Neural progenitor cell (in vitro differentiated cells): ENCODE measurements at regions not wholly inside any gene's neighbourhood (a gene's known extent, or its start where the extent isn't known, plus 50 kb on each side); places are given as distances from the start of the nearest gene placed in this dataset.

Experiments
- DNase-seq: peaks from one replicate; pipeline ENCODE4 v3.0.0-alpha.2; 2016; ENCODE audit warnings: low spot score
- H2AFZ ChIP-seq: fragments of 200-600 bp; sonication (generic); replicated peaks from 2 replicates; pipeline ENCODE4 v1.6.1; 2016; ENCODE audit warnings: antibody characterized with exemption
- H3F3A ChIP-seq: fragments of 200-600 bp; sonication (generic); 2 replicates; pipeline ENCODE4 v1.6.1; 2016; ENCODE audit warnings: antibody characterized with exemption, low read depth
- H3K27ac ChIP-seq: fragments of 200-600 bp; sonication (generic); 2 replicates; pipeline ENCODE4 v1.5.1; 2016; ENCODE audit warnings: mild to moderate bottlenecking
- H3K27me3 ChIP-seq: fragments of 200-600 bp; sonication (generic); 2 replicates; pipeline ENCODE4 v1.6.1; 2016; ENCODE audit warnings: mild to moderate bottlenecking, moderate library complexity
- H3K36me3 ChIP-seq: fragments of 200-600 bp; sonication (generic); 2 replicates; pipeline ENCODE4 v1.5.1; 2016
- H3K4me1 ChIP-seq: fragments of 200-600 bp; sonication (generic); 2 replicates; pipeline ENCODE4 v1.6.1; 2016; ENCODE audit warnings: mixed run types
- H3K4me2 ChIP-seq: fragments of 200-600 bp; sonication (generic); 2 replicates; pipeline ENCODE4 v1.6.1; 2016
- H3K4me3 ChIP-seq: fragments of 200-600 bp; sonication (generic); 2 replicates; pipeline ENCODE4 v1.5.1; 2016
- H3K79me2 ChIP-seq: fragments of 200-600 bp; sonication (generic); 2 replicates; pipeline ENCODE4 v1.6.1; 2016; ENCODE audit warnings: low read depth
- H3K9ac ChIP-seq: fragments of 200-600 bp; sonication (generic); 2 replicates; pipeline ENCODE4 v1.6.1; 2016
- H3K9me3 ChIP-seq: fragments of 200-600 bp; sonication (generic); 2 replicates; pipeline ENCODE4 v1.5.1; 2016; ENCODE audit warnings: low read depth
- H4K20me1 ChIP-seq: fragments of 200-600 bp; sonication (generic); 2 replicates; pipeline ENCODE4 v1.6.1; 2016; ENCODE audit warnings: low read depth
- H3K27ac Mint-ChIP-seq: 3 replicates; pipeline ENCODE4 v1.8.0; 2021; ENCODE audit warnings: mixed read lengths
- H3K27me3 Mint-ChIP-seq: 2 replicates; pipeline ENCODE4 v1.8.0; 2022; ENCODE audit warnings: low read depth, mild to moderate bottlenecking, inconsistent platforms, moderate library complexity, mixed read lengths; ENCODE audit not compliant: insufficient read depth
- H3K36me3 Mint-ChIP-seq: 3 replicates; pipeline ENCODE4 v1.8.0; 2021; ENCODE audit warnings: mixed read lengths
- H3K4me1 Mint-ChIP-seq: 3 replicates; pipeline ENCODE4 v1.8.0; 2021; ENCODE audit warnings: mixed read lengths
- H3K4me3 Mint-ChIP-seq: 3 replicates; pipeline ENCODE4 v1.8.0; 2021; ENCODE audit warnings: mild to moderate bottlenecking, moderate library complexity, mixed read lengths
- H3K9me3 Mint-ChIP-seq: 3 replicates; pipeline ENCODE4 v1.8.0; 2020; ENCODE audit warnings: mixed read lengths
- EZH2 ChIP-seq: fragments of 200-600 bp; sonication (generic); IDR thresholded peaks from 2 replicates; pipeline ENCODE4 v1.6.1; 2017; ENCODE audit warnings: antibody characterized with exemption, mild to moderate bottlenecking, moderate library complexity
- EZH2phosphoT487 ChIP-seq: fragments of 200-600 bp; sonication (generic); IDR thresholded peaks from 2 replicates; pipeline ENCODE4 v1.6.1; 2017; ENCODE audit warnings: antibody characterized with exemption
- TF ChIP-seq, protein P1 (sequence below): fragments of 200-600 bp; sonication (generic); IDR thresholded peaks from 2 replicates; pipeline ENCODE4 v1.5.1; 2017; ENCODE audit warnings: antibody characterized with exemption, mild to moderate bottlenecking

DNA sequence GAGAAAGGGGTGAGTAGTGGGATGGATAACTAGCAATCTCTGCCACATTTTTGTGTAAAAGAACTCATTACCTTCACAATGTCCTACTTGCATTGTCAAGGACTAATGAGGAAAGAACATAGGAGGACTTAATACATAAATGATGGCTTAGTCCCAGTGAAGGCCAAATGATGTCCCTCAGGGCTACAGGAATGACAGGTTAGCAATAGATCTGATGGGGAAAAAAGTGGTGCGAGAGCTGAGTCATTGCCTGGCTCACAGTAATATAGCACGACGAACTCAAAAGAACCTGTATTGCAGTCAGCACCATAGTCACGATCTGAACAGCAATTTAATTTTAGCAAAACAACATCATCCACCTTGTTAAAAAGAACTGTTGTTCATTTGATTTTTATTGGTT, 70.9 kb upstream of the ARHGAP36 start:
- no peaks in the 10 kb centered on the region for H3K4me1 ChIP-seq
- H3K4me3 Mint-ChIP-seq = no peak overlapping the region
- no peak overlapping the region for H3K27ac Mint-ChIP-seq
- no peaks in the 10 kb centered on the region for H3K9me3 ChIP-seq
- peaks cover 4% of the 10 kb centered on the region for H3K4me1 Mint-ChIP-seq
- no peak for DNase-seq
- H2AFZ ChIP-seq = no peak overlapping the region
- H3K79me2 ChIP-seq = no peaks in the 10 kb centered on the region
- no peak for TF ChIP-seq EZH2phosphoT487
- TF ChIP-seq EZH2 = no peak
- TF ChIP-seq, protein P1, sequence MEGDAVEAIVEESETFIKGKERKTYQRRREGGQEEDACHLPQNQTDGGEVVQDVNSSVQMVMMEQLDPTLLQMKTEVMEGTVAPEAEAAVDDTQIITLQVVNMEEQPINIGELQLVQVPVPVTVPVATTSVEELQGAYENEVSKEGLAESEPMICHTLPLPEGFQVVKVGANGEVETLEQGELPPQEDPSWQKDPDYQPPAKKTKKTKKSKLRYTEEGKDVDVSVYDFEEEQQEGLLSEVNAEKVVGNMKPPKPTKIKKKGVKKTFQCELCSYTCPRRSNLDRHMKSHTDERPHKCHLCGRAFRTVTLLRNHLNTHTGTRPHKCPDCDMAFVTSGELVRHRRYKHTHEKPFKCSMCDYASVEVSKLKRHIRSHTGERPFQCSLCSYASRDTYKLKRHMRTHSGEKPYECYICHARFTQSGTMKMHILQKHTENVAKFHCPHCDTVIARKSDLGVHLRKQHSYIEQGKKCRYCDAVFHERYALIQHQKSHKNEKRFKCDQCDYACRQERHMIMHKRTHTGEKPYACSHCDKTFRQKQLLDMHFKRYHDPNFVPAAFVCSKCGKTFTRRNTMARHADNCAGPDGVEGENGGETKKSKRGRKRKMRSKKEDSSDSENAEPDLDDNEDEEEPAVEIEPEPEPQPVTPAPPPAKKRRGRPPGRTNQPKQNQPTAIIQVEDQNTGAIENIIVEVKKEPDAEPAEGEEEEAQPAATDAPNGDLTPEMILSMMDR = no peak
- no peaks in the 10 kb centered on the region for H3F3A ChIP-seq
- no peaks in the 10 kb centered on the region for H3K36me3 Mint-ChIP-seq
- H3K27ac ChIP-seq = no peak overlapping the region
- H3K9me3 Mint-ChIP-seq = no peaks in the 10 kb centered on the region
- H3K9ac ChIP-seq = no peak overlapping the region
- no peaks in the 10 kb centered on the region for H3K36me3 ChIP-seq
- no peak overlapping the region for H3K4me3 ChIP-seq
- no peaks in the 10 kb centered on the region for H3K27me3 ChIP-seq
- peaks cover 2% of the 10 kb centered on the region for H3K27me3 Mint-ChIP-seq
- no peak overlapping the region for H3K4me2 ChIP-seq
- no peaks in the 10 kb centered on the region for H4K20me1 ChIP-seq

- H3K27me3 ChIP-seq = no peaks in the 10 kb centered on the region
- H3F3A ChIP-seq = no peaks in the 10 kb centered on the region
- H3K9ac ChIP-seq = no peak overlapping the region
- Mint-ChIP-seq H3K4me3 (no peak overlapping the region), H3K36me3 (no peaks in the 10 kb centered on the region), H3K9me3 (no peaks in the 10 kb centered on the region), H3K27ac (no peak overlapping the region), H3K27me3 (peaks cover 6% of the 10 kb centered on the region), H3K4me1 (no peaks in the 10 kb centered on the region)
- no peak overlapping the region for H2AFZ ChIP-seq
- no peaks in the 10 kb centered on the region for H3K4me1 ChIP-seq
- no peak overlapping the region for H3K4me2 ChIP-seq
- DNase-seq = no peak
- TF ChIP-seq EZH2 (no peak), EZH2phosphoT487 (no peak)
- TF ChIP-seq, protein P1 = no peak
- no peak overlapping the region for H3K4me3 ChIP-seq
- H4K20me1 ChIP-seq = no peaks in the 10 kb centered on the region
- H3K9me3 ChIP-seq = no peaks in the 10 kb centered on the region
- H3K27ac ChIP-seq = no peak overlapping the region
- no peaks in the 10 kb centered on the region for H3K79me2 ChIP-seq
- no peaks in the 10 kb centered on the region for H3K36me3 ChIP-seq
Measured at GRCh38 chrX:130990723-130991122, 67.4 kb upstream of the ARHGAP36 start.

GRCh38 chrX:130994671-130995070, 63.5 kb upstream of the ARHGAP36 start:
- Histone ChIP-seq H4K20me1 (no peaks in the 10 kb centered on the region), H3K9ac (no peak overlapping the region), H3K9me3 (no peaks in the 10 kb centered on the region), H3K27me3 (no peaks in the 10 kb centered on the region), H3K36me3 (no peaks in the 10 kb centered on the region), H3K4me2 (no peak overlapping the region), H2AFZ (no peak overlapping the region), H3K27ac (no peak overlapping the region), H3K79me2 (no peaks in the 10 kb centered on the region), H3F3A (no peaks in the 10 kb centered on the region), H3K4me3 (no peak overlapping the region), H3K4me1 (no peaks in the 10 kb centered on the region)
- peak; percentile 58 for DNase-seq
- H3K36me3 Mint-ChIP-seq = no peaks in the 10 kb centered on the region
- H3K27me3 Mint-ChIP-seq = peaks cover 6% of the 10 kb centered on the region
- no peak for TF ChIP-seq EZH2phosphoT487
- TF ChIP-seq, protein P1 = peak; percentile 76
- peaks cover 5% of the 10 kb centered on the region for H3K4me1 Mint-ChIP-seq
- H3K9me3 Mint-ChIP-seq = no peaks in the 10 kb centered on the region
- H3K27ac Mint-ChIP-seq = no peak overlapping the region
- no peak overlapping the region for H3K4me3 Mint-ChIP-seq

- Histone ChIP-seq H4K20me1 (no peaks in the 10 kb centered on the region), H3K4me3 (no peak overlapping the region), H2AFZ (no peak overlapping the region), H3K4me1 (no peaks in the 10 kb centered on the region), H3K36me3 (no peaks in the 10 kb centered on the region), H3K79me2 (no peaks in the 10 kb centered on the region), H3K27me3 (no peaks in the 10 kb centered on the region), H3K27ac (no peak overlapping the region), H3K9me3 (no peaks in the 10 kb centered on the region), H3K4me2 (no peak overlapping the region), H3F3A (no peaks in the 10 kb centered on the region), H3K9ac (no peak overlapping the region)
- TF ChIP-seq EZH2 (no peak), EZH2phosphoT487 (no peak)
- TF ChIP-seq, protein P1 = no peak
- Mint-ChIP-seq H3K27ac (no peak overlapping the region), H3K27me3 (peaks cover 6% of the 10 kb centered on the region), H3K4me3 (no peak overlapping the region), H3K9me3 (no peaks in the 10 kb centered on the region), H3K4me1 (peaks cover 5% of the 10 kb centered on the region), H3K36me3 (no peaks in the 10 kb centered on the region)
- DNase-seq = no peak
Measured at GRCh38 chrX:130995439-130995838, 62.7 kb upstream of the ARHGAP36 start.
